ENCODE measurements at regions not wholly inside any gene's neighbourhood (a gene's known extent, or its start where the extent isn't known, plus 50 kb on each side); places are given as distances from the start of the nearest gene placed in this dataset.

GRCh38 chrX:140360924-140361323 is 143.9 kb downstream of the SOX3 start:
- TF ChIP-seq CTCF (IDR thresholded peaks at IDR 0.05): no peak
- no peak for TF ChIP-seq SIN3A (IDR thresholded peaks at IDR 0.05; ENCODE audit: borderline replicate concordance, insufficient read depth, low read depth, low read length)
